Prostate gland (tissue), 2 donors: ENCODE measurements at regions not wholly inside any gene's neighbourhood (a gene's known extent, or its start where the extent isn't known, plus 50 kb on each side); places are given as distances from the start of the nearest gene placed in this dataset.

Experiments
- DNase-seq: peaks from one replicate; pipeline ENCODE4 v3.0.0-alpha.2; 2019; ENCODE audit warnings: low spot score
- H3K27ac ChIP-seq, 2 donors: fragments of 200-600 bp; sonication (generic); 2 replicates each; pipeline ENCODE4 v1.5.1; 2017 to 2019
- H3K27me3 ChIP-seq: fragments of 200-600 bp; sonication (generic); replicated peaks from 2 replicates; pipeline ENCODE4 v1.5.1; 2019; ENCODE audit not compliant: insufficient read depth
- H3K36me3 ChIP-seq, 2 donors: fragments of 200-600 bp; sonication (generic); 1 replicate in 1 of 2; 2 replicates in 1 of 2; pipeline versions ENCODE4 v1.5.1 to v1.8.1; 2017 to 2019
- H3K4me1 ChIP-seq: fragments of 200-600 bp; sonication (generic); replicated peaks from 2 replicates; pipeline ENCODE4 v1.5.1; 2019
- H3K4me3 ChIP-seq, 2 donors: fragments of 200-600 bp; sonication (generic); 2 replicates each; pipeline ENCODE4 v1.5.1; 2017 to 2019
- H3K9me3 ChIP-seq: fragments of 200-600 bp; sonication (generic); 2 replicates; pipeline ENCODE4 v1.5.1; 2017
- POLR2A ChIP-seq: fragments of 450-650 bp; IDR thresholded peaks from one replicate; pipeline ENCODE4 v1.6.1; 2016; ENCODE audit warnings: antibody characterized with exemption, mild to moderate bottlenecking
- POLR2AphosphoS5 ChIP-seq: sonication (generic); formaldehyde crosslinking; IDR thresholded peaks from one replicate; pipeline ENCODE4 v1.6.1; 2017; ENCODE audit warnings: antibody characterized with exemption
- WGBS: methylation state at CpG from one replicate; pipeline ENCODE4 v1.1.5; 2018; 5-methylcytosine and 5-hydroxymethylcytosine counted together
- intact Hi-C: fragments of 100-400 bp; cut with DNase I; formaldehyde crosslinking; loops from one replicate; pipeline ENCODE4 v1.14.2; 2022
- TF ChIP-seq, protein P1 (sequence below), 4 experiments: fragments of 200-600 bp in 2 of 4; fragments of 450-650 bp in 2 of 4; sonication (generic) in 2 of 4; IDR thresholded peaks; 1 replicate in 3 of 4; 2 replicates in 1 of 4; pipeline ENCODE4 v1.5.1; 2016 to 2019; ENCODE audit warnings: antibody characterized with exemption in 4 of 4, mild to moderate bottlenecking in 2 of 4, moderate library complexity in 2 of 4

DNA sequence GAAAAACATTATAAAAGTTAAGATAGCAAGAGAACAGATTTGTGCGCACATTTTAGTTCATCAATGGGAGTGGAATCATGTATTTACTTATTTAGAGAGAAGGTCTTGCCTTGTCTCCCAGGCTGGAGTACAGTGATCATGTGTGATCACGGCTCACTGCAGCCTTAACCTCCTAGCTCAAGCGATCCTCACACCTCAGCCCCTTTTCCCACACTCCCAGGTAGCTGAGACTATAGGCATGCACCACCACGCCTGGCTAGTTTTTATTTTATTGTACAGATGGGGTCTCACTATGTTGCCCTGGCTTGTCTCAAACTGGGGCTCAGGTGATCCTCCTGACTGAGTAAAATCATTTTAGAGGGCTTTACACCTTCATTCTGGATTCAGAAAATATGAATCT, 72.3 kb upstream of the ADGRF1 start:
- DNase-seq: no peak
- no peak overlapping the region for H3K4me3 ChIP-seq
- intact Hi-C loops: no loop called here
- no peak overlapping the region for H3K27ac ChIP-seq
- TF ChIP-seq, protein P1, sequence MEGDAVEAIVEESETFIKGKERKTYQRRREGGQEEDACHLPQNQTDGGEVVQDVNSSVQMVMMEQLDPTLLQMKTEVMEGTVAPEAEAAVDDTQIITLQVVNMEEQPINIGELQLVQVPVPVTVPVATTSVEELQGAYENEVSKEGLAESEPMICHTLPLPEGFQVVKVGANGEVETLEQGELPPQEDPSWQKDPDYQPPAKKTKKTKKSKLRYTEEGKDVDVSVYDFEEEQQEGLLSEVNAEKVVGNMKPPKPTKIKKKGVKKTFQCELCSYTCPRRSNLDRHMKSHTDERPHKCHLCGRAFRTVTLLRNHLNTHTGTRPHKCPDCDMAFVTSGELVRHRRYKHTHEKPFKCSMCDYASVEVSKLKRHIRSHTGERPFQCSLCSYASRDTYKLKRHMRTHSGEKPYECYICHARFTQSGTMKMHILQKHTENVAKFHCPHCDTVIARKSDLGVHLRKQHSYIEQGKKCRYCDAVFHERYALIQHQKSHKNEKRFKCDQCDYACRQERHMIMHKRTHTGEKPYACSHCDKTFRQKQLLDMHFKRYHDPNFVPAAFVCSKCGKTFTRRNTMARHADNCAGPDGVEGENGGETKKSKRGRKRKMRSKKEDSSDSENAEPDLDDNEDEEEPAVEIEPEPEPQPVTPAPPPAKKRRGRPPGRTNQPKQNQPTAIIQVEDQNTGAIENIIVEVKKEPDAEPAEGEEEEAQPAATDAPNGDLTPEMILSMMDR (IDR thresholded peaks at IDR 0.05): no peak
- no peak for TF ChIP-seq POLR2AphosphoS5
- no peak for TF ChIP-seq POLR2A
- no peaks in the 10 kb centered on the region for H3K9me3 ChIP-seq
- whole genome bisulfite sequencing: 95% methylated on average over 4 of the region's 4 CpGs
- no peaks in the 10 kb centered on the region for H3K4me1 ChIP-seq
- H3K27me3 ChIP-seq: no peaks in the 10 kb centered on the region
- no peaks in the 10 kb centered on the region for H3K36me3 ChIP-seq

DNA sequence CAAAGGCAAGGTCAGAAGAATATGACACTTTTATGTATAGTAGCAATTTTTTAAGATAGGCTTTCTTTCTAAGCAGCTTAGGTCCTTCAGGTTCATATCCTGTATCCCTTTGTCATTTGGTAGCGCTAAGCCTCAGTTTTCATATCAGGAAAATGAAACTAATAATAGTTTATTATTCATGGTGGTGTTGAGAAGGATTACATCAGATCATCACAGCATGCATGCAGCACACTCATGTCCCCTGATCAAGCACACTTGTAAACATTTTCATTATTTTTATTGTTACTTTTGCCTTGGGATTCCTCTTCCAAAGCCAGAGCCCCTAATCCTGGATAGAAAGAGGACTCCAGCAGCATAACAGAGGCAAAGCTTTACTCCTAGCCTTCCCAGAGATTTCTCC, 70.2 kb upstream of the ADGRF1 start:
- H3K4me3 ChIP-seq: no peak overlapping the region
- H3K27me3 ChIP-seq: no peaks in the 10 kb centered on the region
- no peak for TF ChIP-seq POLR2A
- intact Hi-C loops: no loop called here
- H3K4me1 ChIP-seq: no peaks in the 10 kb centered on the region
- H3K36me3 ChIP-seq: no peaks in the 10 kb centered on the region
- WGBS: 100% methylated on average over 1 of the region's 1 CpG
- H3K27ac ChIP-seq: no peak overlapping the region
- no peaks in the 10 kb centered on the region for H3K9me3 ChIP-seq
- DNase-seq: no peak

DNA sequence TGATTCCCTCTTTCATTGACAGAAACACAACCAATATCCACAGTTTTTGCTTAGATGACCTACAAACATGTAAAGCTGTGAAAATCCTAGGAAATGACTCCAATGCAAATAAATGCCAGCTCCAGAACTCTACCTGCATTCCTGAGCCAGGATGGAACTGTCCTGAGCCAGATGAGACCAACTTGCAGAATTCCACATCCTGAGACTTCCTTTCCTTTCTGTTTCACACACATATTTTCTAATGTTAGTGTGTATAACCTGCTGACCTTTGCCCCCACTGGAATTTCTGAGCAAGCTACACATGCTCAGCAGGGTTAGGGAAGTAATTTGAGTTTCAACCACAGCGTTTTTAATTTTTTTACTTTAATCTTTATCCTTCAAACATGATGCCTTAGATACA, 69.6 kb upstream of the ADGRF1 start:
- H3K4me1 ChIP-seq: no peaks in the 10 kb centered on the region
- H3K27ac ChIP-seq: no peak overlapping the region
- H3K4me3 ChIP-seq: no peak overlapping the region
- WGBS: 73% methylated on average over 1 of the region's 1 CpG
- no peak for DNase-seq
- H3K9me3 ChIP-seq: no peaks in the 10 kb centered on the region
- TF ChIP-seq POLR2A (no peak), POLR2AphosphoS5 (no peak)
- TF ChIP-seq, protein P1 (IDR thresholded peaks at IDR 0.05): no peak
- no peaks in the 10 kb centered on the region for H3K27me3 ChIP-seq
- intact Hi-C loops: no loop called here
- no peaks in the 10 kb centered on the region for H3K36me3 ChIP-seq

DNA sequence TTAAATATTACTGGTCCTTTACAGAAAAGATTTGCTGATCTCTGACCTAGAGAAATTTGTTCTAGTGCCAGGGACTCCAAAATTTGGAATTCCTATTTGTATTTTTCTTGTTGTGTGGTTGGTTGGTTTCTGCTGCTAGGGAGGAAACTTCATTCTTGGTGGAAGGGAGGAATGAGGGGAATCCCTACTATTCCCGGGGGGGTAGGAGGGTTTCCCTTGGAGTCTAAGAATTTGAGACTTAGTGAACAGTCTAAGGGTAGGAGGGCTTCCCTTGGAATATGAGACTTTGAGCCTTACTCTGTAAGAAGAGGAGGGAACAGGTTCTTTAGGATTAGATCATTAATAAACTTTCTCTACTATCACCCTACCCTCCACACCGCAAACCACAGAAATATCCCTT, 67.1 kb upstream of the ADGRF1 start:
- intact Hi-C loops: no loop called here
- no peak overlapping the region for H3K4me3 ChIP-seq
- H3K9me3 ChIP-seq: no peaks in the 10 kb centered on the region
- TF ChIP-seq, protein P1 (IDR thresholded peaks at IDR 0.05): no peak
- no peak for TF ChIP-seq POLR2A
- no peak for TF ChIP-seq POLR2AphosphoS5
- H3K27ac ChIP-seq: no peak overlapping the region
- H3K36me3 ChIP-seq: no peaks in the 10 kb centered on the region
- WGBS: 81% methylated on average over 2 of the region's 2 CpGs
- no peak for DNase-seq
- H3K27me3 ChIP-seq: no peaks in the 10 kb centered on the region
- no peaks in the 10 kb centered on the region for H3K4me1 ChIP-seq

DNA sequence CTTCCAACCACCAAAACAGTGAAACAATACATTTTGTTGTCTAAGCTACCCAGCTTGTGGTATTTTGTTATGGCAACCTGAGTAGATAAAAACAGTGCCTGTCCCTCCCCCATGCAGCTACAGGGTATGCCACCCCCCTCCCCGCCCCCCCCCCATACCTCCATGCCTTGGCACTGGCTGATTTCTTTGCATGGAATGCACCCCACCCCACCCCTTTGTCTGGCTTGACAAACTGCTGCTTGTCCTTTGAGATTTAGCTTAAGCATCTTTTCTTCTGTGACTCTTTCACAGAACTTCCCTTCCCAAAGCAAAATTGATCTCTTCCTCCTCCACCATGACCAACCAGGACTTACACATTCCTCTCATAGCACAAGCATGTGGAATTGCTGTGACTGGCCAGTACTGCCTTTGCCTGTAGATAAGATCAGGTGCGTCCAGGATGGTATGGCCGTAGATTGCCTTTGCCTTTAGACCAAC, 64.6 kb upstream of the ADGRF1 start:
- no peak for DNase-seq
- Histone ChIP-seq H3K4me1 (no peaks in the 10 kb centered on the region), H3K9me3 (no peaks in the 10 kb centered on the region), H3K27me3 (no peaks in the 10 kb centered on the region), H3K36me3 (no peaks in the 10 kb centered on the region), H3K4me3 (no peak overlapping the region), H3K27ac (no peak overlapping the region)
- WGBS: 82% methylated on average over 3 of the region's 3 CpGs
- TF ChIP-seq POLR2A: no peak
- intact Hi-C loops: no loop called here

DNA sequence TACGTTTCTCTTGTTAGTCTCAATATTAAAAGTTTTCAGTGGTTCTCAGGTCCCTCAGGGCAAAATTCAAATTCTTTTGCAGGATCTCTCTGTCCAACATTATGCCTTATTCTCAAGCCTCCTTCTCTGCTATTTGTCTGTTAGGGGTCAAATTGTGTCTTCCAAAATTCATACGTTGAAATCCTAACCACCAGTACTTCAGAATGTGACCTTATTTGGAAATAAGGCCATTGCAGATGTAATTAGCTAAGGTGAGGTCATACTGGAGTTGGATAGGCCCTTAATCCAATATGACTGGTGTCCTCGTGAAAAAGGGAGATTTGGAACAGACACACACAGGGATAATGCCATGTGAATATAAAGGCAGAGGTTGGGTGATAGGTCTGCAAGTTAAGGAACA, 64.1 kb upstream of the ADGRF1 start:
- TF ChIP-seq POLR2A: no peak
- no peak for TF ChIP-seq POLR2AphosphoS5
- TF ChIP-seq, protein P1 (IDR thresholded peaks at IDR 0.05): no peak
- DNase-seq: no peak
- H3K4me3 ChIP-seq: no peak overlapping the region
- 55% methylated on average over 3 of the region's 3 CpGs for WGBS
- H3K27me3 ChIP-seq: no peaks in the 10 kb centered on the region
- H3K36me3 ChIP-seq: no peaks in the 10 kb centered on the region
- intact Hi-C loops: no loop called here
- H3K27ac ChIP-seq: no peak overlapping the region
- no peaks in the 10 kb centered on the region for H3K9me3 ChIP-seq
- no peaks in the 10 kb centered on the region for H3K4me1 ChIP-seq
